ENCODE measurements at regions not wholly inside any gene's neighbourhood (a gene's known extent, or its start where the extent isn't known, plus 50 kb on each side); places are given as distances from the start of the nearest gene placed in this dataset.

DNA sequence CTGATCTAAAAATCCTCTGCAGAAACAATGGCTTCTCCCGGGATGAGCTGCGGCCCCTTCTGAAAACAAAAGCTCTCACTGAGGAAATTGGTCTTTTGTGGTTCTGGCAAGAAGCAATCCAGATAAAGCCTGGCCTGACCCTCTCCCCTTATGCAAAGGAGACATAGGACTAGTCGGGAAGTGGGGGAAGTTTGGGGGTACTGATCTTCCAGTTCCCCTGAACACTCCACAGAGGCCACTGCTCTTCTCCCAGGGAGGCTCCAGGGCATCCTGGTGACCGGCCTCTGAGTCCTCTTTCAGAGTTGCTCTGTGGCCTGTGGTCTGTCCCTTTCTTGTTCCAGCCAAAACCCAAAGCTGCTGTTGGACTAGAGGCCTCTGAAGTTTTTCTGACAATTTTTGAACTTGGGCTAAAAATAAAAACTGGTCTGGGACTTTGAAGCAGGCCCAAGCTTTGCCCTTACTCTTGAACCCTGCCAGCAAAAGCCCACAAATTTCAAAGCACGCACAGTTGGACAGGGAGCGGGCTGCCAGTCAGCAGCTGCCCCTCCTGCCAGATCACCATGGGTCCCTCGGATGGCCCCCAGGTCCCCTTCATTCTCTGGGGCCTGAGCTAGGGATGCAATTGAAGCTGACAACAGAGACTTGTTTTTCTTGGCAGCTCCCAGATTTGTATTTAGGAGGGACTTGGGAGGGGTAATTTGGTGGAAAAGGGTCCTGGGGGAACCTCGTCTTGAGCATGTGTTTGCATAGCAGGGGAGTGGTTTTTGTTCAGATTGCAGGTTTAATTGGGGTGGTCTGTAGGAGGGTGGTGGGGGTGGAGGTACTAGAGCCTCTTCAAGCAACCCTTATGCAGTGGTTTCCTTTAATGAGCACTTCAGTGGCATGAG is 381.6 kb upstream of the CADM1 start:
- Histone ChIP-seq H3K4me3 (ENCODE audit: low read depth in 2 of 2, low read length in 1 of 2) (no peak overlapping the region), H4K20me1 (ENCODE audit: insufficient read depth) (no peaks in the 10 kb centered on the region), H3K4me2 (no peak overlapping the region), H3K9me2 (no peaks in the 10 kb centered on the region), H3K36me3 (replicated peaks in 1 of 2; ENCODE audit: control insufficient read depth in 1 of 2, insufficient read depth in 2 of 2, low read length in 1 of 2) (no peaks in the 10 kb centered on the region), H3K9me3 (no peaks in the 10 kb centered on the region), H3K27ac (ENCODE audit: low read depth in 2 of 2, low read length in 1 of 2) (no peak overlapping the region), H2AFZ (ENCODE audit: low read depth) (no peak overlapping the region), H3K9ac (no peak overlapping the region), H3K79me2 (ENCODE audit: insufficient read depth) (no peaks in the 10 kb centered on the region), H3K4me1 (ENCODE audit: control insufficient read depth in 1 of 2, insufficient read depth in 2 of 2, low read depth in 1 of 2, low read length in 1 of 2) (no peaks in the 10 kb centered on the region; a peak in 1 of 4 replicates), H3F3A (replicated peaks; ENCODE audit: insufficient read depth) (no peaks in the 10 kb centered on the region), H3K27me3 (ENCODE audit: insufficient read depth) (no peaks in the 10 kb centered on the region)
- CTCF ChIA-PET: interaction anchor here (0.7 to 1.5 kb wide), 2 partner anchors 16 to 35 kb away, joined by 3 to 4 read pairs; no protein-coding TSS in a partner anchor
- no peak for DNase-seq
- TF ChIP-seq, protein P1, sequence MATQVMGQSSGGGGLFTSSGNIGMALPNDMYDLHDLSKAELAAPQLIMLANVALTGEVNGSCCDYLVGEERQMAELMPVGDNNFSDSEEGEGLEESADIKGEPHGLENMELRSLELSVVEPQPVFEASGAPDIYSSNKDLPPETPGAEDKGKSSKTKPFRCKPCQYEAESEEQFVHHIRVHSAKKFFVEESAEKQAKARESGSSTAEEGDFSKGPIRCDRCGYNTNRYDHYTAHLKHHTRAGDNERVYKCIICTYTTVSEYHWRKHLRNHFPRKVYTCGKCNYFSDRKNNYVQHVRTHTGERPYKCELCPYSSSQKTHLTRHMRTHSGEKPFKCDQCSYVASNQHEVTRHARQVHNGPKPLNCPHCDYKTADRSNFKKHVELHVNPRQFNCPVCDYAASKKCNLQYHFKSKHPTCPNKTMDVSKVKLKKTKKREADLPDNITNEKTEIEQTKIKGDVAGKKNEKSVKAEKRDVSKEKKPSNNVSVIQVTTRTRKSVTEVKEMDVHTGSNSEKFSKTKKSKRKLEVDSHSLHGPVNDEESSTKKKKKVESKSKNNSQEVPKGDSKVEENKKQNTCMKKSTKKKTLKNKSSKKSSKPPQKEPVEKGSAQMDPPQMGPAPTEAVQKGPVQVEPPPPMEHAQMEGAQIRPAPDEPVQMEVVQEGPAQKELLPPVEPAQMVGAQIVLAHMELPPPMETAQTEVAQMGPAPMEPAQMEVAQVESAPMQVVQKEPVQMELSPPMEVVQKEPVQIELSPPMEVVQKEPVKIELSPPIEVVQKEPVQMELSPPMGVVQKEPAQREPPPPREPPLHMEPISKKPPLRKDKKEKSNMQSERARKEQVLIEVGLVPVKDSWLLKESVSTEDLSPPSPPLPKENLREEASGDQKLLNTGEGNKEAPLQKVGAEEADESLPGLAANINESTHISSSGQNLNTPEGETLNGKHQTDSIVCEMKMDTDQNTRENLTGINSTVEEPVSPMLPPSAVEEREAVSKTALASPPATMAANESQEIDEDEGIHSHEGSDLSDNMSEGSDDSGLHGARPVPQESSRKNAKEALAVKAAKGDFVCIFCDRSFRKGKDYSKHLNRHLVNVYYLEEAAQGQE (IDR thresholded peaks at IDR 0.05; ENCODE audit: low read depth, low read length): no peak
- TF ChIP-seq JUND (IDR thresholded peaks at IDR 0.05): no peak
- TF ChIP-seq, protein P2, sequence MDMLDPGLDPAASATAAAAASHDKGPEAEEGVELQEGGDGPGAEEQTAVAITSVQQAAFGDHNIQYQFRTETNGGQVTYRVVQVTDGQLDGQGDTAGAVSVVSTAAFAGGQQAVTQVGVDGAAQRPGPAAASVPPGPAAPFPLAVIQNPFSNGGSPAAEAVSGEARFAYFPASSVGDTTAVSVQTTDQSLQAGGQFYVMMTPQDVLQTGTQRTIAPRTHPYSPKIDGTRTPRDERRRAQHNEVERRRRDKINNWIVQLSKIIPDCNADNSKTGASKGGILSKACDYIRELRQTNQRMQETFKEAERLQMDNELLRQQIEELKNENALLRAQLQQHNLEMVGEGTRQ (IDR thresholded peaks at IDR 0.05; ENCODE audit: borderline replicate concordance, low read depth, low read length): no peak
- TF ChIP-seq POLR2AphosphoS5 (IDR thresholded peaks at IDR 0.05; ENCODE audit: low read depth, low read length): no peak
- no peak for TF ChIP-seq FOXM1 (IDR thresholded peaks at IDR 0.05; ENCODE audit: low read depth)
- no peak for TF ChIP-seq MXI1 (IDR thresholded peaks at IDR 0.05; ENCODE audit: low read depth, low read length)
- TF ChIP-seq NFIC (IDR thresholded peaks at IDR 0.05; ENCODE audit: borderline replicate concordance): no peak
- TF ChIP-seq, protein P3, sequence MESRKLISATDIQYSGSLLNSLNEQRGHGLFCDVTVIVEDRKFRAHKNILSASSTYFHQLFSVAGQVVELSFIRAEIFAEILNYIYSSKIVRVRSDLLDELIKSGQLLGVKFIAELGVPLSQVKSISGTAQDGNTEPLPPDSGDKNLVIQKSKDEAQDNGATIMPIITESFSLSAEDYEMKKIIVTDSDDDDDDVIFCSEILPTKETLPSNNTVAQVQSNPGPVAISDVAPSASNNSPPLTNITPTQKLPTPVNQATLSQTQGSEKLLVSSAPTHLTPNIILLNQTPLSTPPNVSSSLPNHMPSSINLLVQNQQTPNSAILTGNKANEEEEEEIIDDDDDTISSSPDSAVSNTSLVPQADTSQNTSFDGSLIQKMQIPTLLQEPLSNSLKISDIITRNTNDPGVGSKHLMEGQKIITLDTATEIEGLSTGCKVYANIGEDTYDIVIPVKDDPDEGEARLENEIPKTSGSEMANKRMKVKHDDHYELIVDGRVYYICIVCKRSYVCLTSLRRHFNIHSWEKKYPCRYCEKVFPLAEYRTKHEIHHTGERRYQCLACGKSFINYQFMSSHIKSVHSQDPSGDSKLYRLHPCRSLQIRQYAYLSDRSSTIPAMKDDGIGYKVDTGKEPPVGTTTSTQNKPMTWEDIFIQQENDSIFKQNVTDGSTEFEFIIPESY (IDR thresholded peaks at IDR 0.05; ENCODE audit: borderline replicate concordance, low read depth): no peak
- TF ChIP-seq RXRA (IDR thresholded peaks at IDR 0.05; ENCODE audit: borderline replicate concordance, low read depth): no peak
- no peak for TF ChIP-seq MEF2A (IDR thresholded peaks at IDR 0.05; ENCODE audit: borderline replicate concordance, low read depth)
- no peak for TF ChIP-seq TAF1 (IDR thresholded peaks at IDR 0.05; ENCODE audit: borderline replicate concordance, low read depth, low read length)
- TF ChIP-seq FOXJ3 (CRISPR knock-in tag; IDR thresholded peaks at IDR 0.05): no peak
- no peak for TF ChIP-seq GABPA (IDR thresholded peaks at IDR 0.05; ENCODE audit: low read depth)
- TF ChIP-seq SIN3A (IDR thresholded peaks at IDR 0.05; ENCODE audit: borderline replicate concordance, low read depth, low read length): no peak
- no peak for TF ChIP-seq TCF12 (IDR thresholded peaks at IDR 0.05)
- 50% methylated on average over 7 of the region's 8 CpGs for WGBS (ENCODE audit: low lambda C conversion rate)
- POLR2A ChIA-PET: no interaction called here

Measured in SK-N-SH (cell line).